Erythroblast (primary cell): ENCODE measurements at regions not wholly inside any gene's neighbourhood (a gene's known extent, or its start where the extent isn't known, plus 50 kb on each side); places are given as distances from the start of the nearest gene placed in this dataset.

Experiments used
- DNase-seq, 2 experiments: peaks; one replicate each; lab custom pipeline; 2025; lab: John Stamatoyannopoulos, UW
- GATA1 ChIP-seq: IDR thresholded peaks from 2 replicates; pipeline ENCODE4 v1.6.1; 2011; ENCODE audit warnings: low read depth, mild to moderate bottlenecking, control low read depth, low read length, moderate library complexity
- POLR2A ChIP-seq: IDR thresholded peaks from 2 replicates; pipeline ENCODE4 v1.6.1; 2011; ENCODE audit warnings: mild to moderate bottlenecking, low read length

GRCh38 chr14:49946320-49947141 lies 53.6 kb downstream of the ARF6 start:
- no peak for DNase-seq
- TF ChIP-seq POLR2A (no peak), GATA1 (no peak)

- no peak for DNase-seq
- TF ChIP-seq GATA1 (no peak), POLR2A (no peak)
Measured at GRCh38 chr14:49947506-49947905, 54.6 kb downstream of the ARF6 start.

- no peak for DNase-seq
- TF ChIP-seq POLR2A (no peak), GATA1 (no peak)
Measured at GRCh38 chr14:49950275-49951228, 57.7 kb downstream of the ARF6 start.

- DNase-seq = no peak
Measured at GRCh38 chr14:49951229-49951607, 58.3 kb downstream of the ARF6 start.

GRCh38 chr14:49951691-49952345 lies 58.9 kb downstream of the ARF6 start:
- DNase-seq = no peak
- no peak for TF ChIP-seq POLR2A
- TF ChIP-seq GATA1 = no peak

More at GRCh38 chr14:49951229-49951607, 58.3 kb downstream of the ARF6 start:
- no peak for TF ChIP-seq GATA1
- no peak for TF ChIP-seq POLR2A

GRCh38 chr14:49953196-49953595 lies 60.3 kb downstream of the ARF6 start:
- no peak for DNase-seq
- TF ChIP-seq POLR2A = no peak
- no peak for TF ChIP-seq GATA1

- TF ChIP-seq POLR2A (no peak), GATA1 (no peak)
- no peak for DNase-seq
Measured at GRCh38 chr14:49954171-49954631, 61.3 kb downstream of the ARF6 start.

- TF ChIP-seq GATA1 = no peak
- DNase-seq = no peak
Measured at GRCh38 chr14:49955024-49955423, 62.1 kb downstream of the ARF6 start.

GRCh38 chr14:49957089-49957852 lies 64.4 kb downstream of the ARF6 start:
- TF ChIP-seq POLR2A (no peak), GATA1 (no peak)
- no peak for DNase-seq

- no peak for TF ChIP-seq GATA1
- TF ChIP-seq POLR2A = no peak
Measured at GRCh38 chr14:49959822-49960408, 67.0 kb downstream of the ARF6 start.

GRCh38 chr14:49960453-49960852 lies 67.6 kb downstream of the ARF6 start:
- no peak for DNase-seq
- no peak for TF ChIP-seq POLR2A
- TF ChIP-seq GATA1 = no peak

More at GRCh38 chr14:49959822-49960408, 67.0 kb downstream of the ARF6 start:
- no peak for DNase-seq
